ENCODE measurements at regions not wholly inside any gene's neighbourhood (a gene's known extent, or its start where the extent isn't known, plus 50 kb on each side); places are given as distances from the start of the nearest gene placed in this dataset.

- TF ChIP-seq CTCF (conservative IDR thresholded peaks at IDR 0.05; ENCODE audit: low read depth in 2 of 2) (no peak), NANOG (IDR thresholded peaks at IDR 0.05; ENCODE audit: borderline replicate concordance) (no peak), STAT1 (IDR thresholded peaks at IDR 0.05; ENCODE audit: unreplicated experiment) (no peak), CREB1 (CRISPR knock-in tag; IDR thresholded peaks at IDR 0.05; ENCODE audit: low read depth) (no peak), EZH2phosphoT487 (IDR thresholded peaks at IDR 0.05; ENCODE audit: unreplicated experiment) (no peak), JUNB (IDR thresholded peaks at IDR 0.05; ENCODE audit: unreplicated experiment) (no peak), EZH2 (IDR thresholded peaks at IDR 0.05; ENCODE audit: low read depth, unreplicated experiment) (no peak)
Observed at GRCh38 chr18:11224153-11224552, 74.8 kb upstream of the PIEZO2 start (continued).

GRCh38 chr18:11219571-11219970 is 70.2 kb upstream of the PIEZO2 start:
- H3K36me3 ChIP-seq (ENCODE audit: insufficient read depth), result no peaks in the 10 kb centered on the region
- no peaks in the 10 kb centered on the region for H3F3A ChIP-seq (replicated peaks; ENCODE audit: low read depth)
- H3K4me3 ChIP-seq, result no peak overlapping the region
- Mint-ChIP-seq H3K4me1 (peaks cover 6% of the 10 kb centered on the region; the same call in 2 of the 3 replicates), H3K27me3 (ENCODE audit: insufficient read depth, low read depth, poor library complexity) (no peaks in the 10 kb centered on the region), H3K9me3 (no peaks in the 10 kb centered on the region), H3K4me3 (no peak overlapping the region), H3K36me3 (ENCODE audit: low read depth) (no peaks in the 10 kb centered on the region), H3K27ac (no peak overlapping the region)
- no peaks in the 10 kb centered on the region for H3K79me2 ChIP-seq (replicated peaks; ENCODE audit: insufficient read depth)
- H3K4me2 ChIP-seq, result no peak overlapping the region
- H3K9me2 ChIP-seq (ENCODE audit: insufficient read depth), result peaks cover 12% of the 10 kb centered on the region
- H4K20me1 ChIP-seq (replicated peaks; ENCODE audit: insufficient read depth), result no peaks in the 10 kb centered on the region
- no peaks in the 10 kb centered on the region for H3K4me1 ChIP-seq (ENCODE audit: insufficient read depth)
- no peak for DNase-seq (ENCODE audit: low spot score)
- H2AFZ ChIP-seq, result no peak overlapping the region
- ATAC-seq, result no peak
- no peaks in the 10 kb centered on the region for H3K27me3 ChIP-seq (ENCODE audit: insufficient read depth)
- no peak overlapping the region for H3K27ac ChIP-seq (ENCODE audit: low read depth)
- TF ChIP-seq EZH2phosphoT487 (IDR thresholded peaks at IDR 0.05; ENCODE audit: unreplicated experiment) (no peak), CTCF (conservative IDR thresholded peaks at IDR 0.05; ENCODE audit: low read depth in 2 of 2) (no peak), ZNF462 (CRISPR knock-in tag; IDR thresholded peaks at IDR 0.05) (no peak), CREB1 (CRISPR knock-in tag; IDR thresholded peaks at IDR 0.05; ENCODE audit: low read depth) (no peak), ZNF331 (CRISPR knock-in tag; IDR thresholded peaks at IDR 0.05; ENCODE audit: low read depth) (no peak), EZH2 (IDR thresholded peaks at IDR 0.05; ENCODE audit: low read depth, unreplicated experiment) (no peak), ZNF114 (CRISPR knock-in tag; IDR thresholded peaks at IDR 0.05) (no peak), JUNB (IDR thresholded peaks at IDR 0.05; ENCODE audit: unreplicated experiment) (no peak), STAT1 (IDR thresholded peaks at IDR 0.05; ENCODE audit: unreplicated experiment) (no peak), NANOG (IDR thresholded peaks at IDR 0.05; ENCODE audit: borderline replicate concordance) (no peak), REST (IDR thresholded peaks at IDR 0.05; ENCODE audit: unreplicated experiment) (no peak)
